ENCODE measurements at regions not wholly inside any gene's neighbourhood (a gene's known extent, or its start where the extent isn't known, plus 50 kb on each side); places are given as distances from the start of the nearest gene placed in this dataset.

- Histone ChIP-seq H3K36me3 (ENCODE audit: insufficient read depth in 1 of 2, low read depth in 1 of 2) (no peaks in the 10 kb centered on the region), H3K4me1 (peaks cover 4% of the 10 kb centered on the region), H3K27me3 (ENCODE audit: insufficient read depth in 3 of 3, low read length in 2 of 3) (no peaks in the 10 kb centered on the region), H3K9me3 (no peaks in the 10 kb centered on the region), H3K27ac (peak overlapping the region; percentile 85), H3K4me3 (peak overlapping the region; percentile 81)
- DNase-seq (peak; percentile 87 to 93), ATAC-seq (peak; percentile 96 to 99 (median 97))
- WGBS, 3 donors = 0 to 1% (median 1%) methylated on average over 43 to 57 of the region's 57 CpGs
- TF ChIP-seq CTCF (IDR thresholded peaks at IDR 0.05) = no peak
- intact Hi-C loops (cut with DNase I) = loop anchor here in 1 of 2 donors (2.0 to 10.0 kb wide), 2 partner anchors 23 to 51 kb away; partner anchors contain the start of gene KDM4C
Measured at GRCh38 chr9:6703898-6704639, 53.7 kb upstream of the KDM4C start.

GRCh38 chr9:6702707-6703106 is 55.1 kb upstream of the KDM4C start:
- no peaks in the 10 kb centered on the region for H3K27me3 ChIP-seq (ENCODE audit: insufficient read depth in 3 of 3, low read length in 2 of 3)
- H3K4me3 ChIP-seq = no peak overlapping the region
- 93 to 97% (median 95%) methylated on average over 7 of the region's 7 CpGs for WGBS, 3 donors
- H3K27ac ChIP-seq = no peak overlapping the region
- no peaks in the 10 kb centered on the region for H3K36me3 ChIP-seq (ENCODE audit: insufficient read depth in 1 of 2, low read depth in 1 of 2)
- no peaks in the 10 kb centered on the region for H3K9me3 ChIP-seq
- intact Hi-C loops (cut with DNase I) = loop anchor here in 1 of 2 donors (10.0 kb wide), 1 partner anchor 52 kb away; the partner anchor contains the start of gene KDM4C
- no peak for TF ChIP-seq CTCF (IDR thresholded peaks at IDR 0.05)
- ATAC-seq (no peak), DNase-seq (no peak)
- H3K4me1 ChIP-seq = peaks cover 4% of the 10 kb centered on the region

- 89 to 94% (median 93%) methylated on average over 9 of the region's 9 CpGs for WGBS, 3 donors
- intact Hi-C loops (cut with DNase I) = no loop called here
- no peak for DNase-seq
- Histone ChIP-seq H3K4me3 (no peak overlapping the region), H3K9me3 (no peaks in the 10 kb centered on the region), H3K27me3 (ENCODE audit: insufficient read depth in 3 of 3, low read length in 2 of 3) (no peaks in the 10 kb centered on the region), H3K27ac (no peak overlapping the region), H3K4me1 (no peaks in the 10 kb centered on the region), H3K36me3 (ENCODE audit: insufficient read depth in 1 of 2, low read depth in 1 of 2) (no peaks in the 10 kb centered on the region)
- no peak for ATAC-seq
- no peak for TF ChIP-seq CTCF (IDR thresholded peaks at IDR 0.05)
Measured at GRCh38 chr9:6696178-6696577, 50.6 kb upstream of the GLDC start.

- no peak overlapping the region for H3K4me3 ChIP-seq
- no peak for TF ChIP-seq CTCF (IDR thresholded peaks at IDR 0.05)
- no peaks in the 10 kb centered on the region for H3K27me3 ChIP-seq (ENCODE audit: insufficient read depth in 3 of 3, low read length in 2 of 3)
- H3K4me1 ChIP-seq = no peaks in the 10 kb centered on the region
- DNase-seq (no peak), ATAC-seq (no peak)
- no peaks in the 10 kb centered on the region for H3K36me3 ChIP-seq (ENCODE audit: insufficient read depth in 1 of 2, low read depth in 1 of 2)
- H3K9me3 ChIP-seq = no peaks in the 10 kb centered on the region
- WGBS, 3 donors = 86 to 91% (median 88%) methylated on average over 7 of the region's 7 CpGs
- H3K27ac ChIP-seq = no peak overlapping the region
- intact Hi-C loops (cut with DNase I) = no loop called here
Measured at GRCh38 chr9:6695121-6695814, 49.7 kb upstream of the GLDC start.
